Endodermal cell (in vitro differentiated cells): ENCODE measurements at regions not wholly inside any gene's neighbourhood (a gene's known extent, or its start where the extent isn't known, plus 50 kb on each side); places are given as distances from the start of the nearest gene placed in this dataset.
A peak's percentile ranks its signal among the peaks of the same experiment; 100 is the strongest.
"Not testable (repeated sequence)": the region's sequence is repeated elsewhere in the genome, so short reads cannot be mapped to it uniquely, and the experiment has no call there.

ENCODE experiments used
- DNase-seq: peaks from one replicate; pipeline ENCODE4 v3.0.0-alpha.2; 2017
- H3K27ac ChIP-seq: 2 replicates; pipeline ENCODE4 v1.5.1; 2013; ENCODE audit warnings: mild to moderate bottlenecking, low read depth, low read length, moderate library complexity
- H3K27me3 ChIP-seq: 2 replicates; pipeline ENCODE4 v1.6.1; 2013; ENCODE audit warnings: mild to moderate bottlenecking, low read length, moderate library complexity; ENCODE audit not compliant: insufficient read depth, control insufficient read depth, poor library complexity, severe bottlenecking
- H3K36me3 ChIP-seq: 2 replicates; pipeline ENCODE4 v1.7.0; 2013; ENCODE audit warnings: mild to moderate bottlenecking, low read length, moderate library complexity; ENCODE audit not compliant: control insufficient read depth, insufficient read depth
- H3K4me1 ChIP-seq: one replicate; pipeline ENCODE4 v1.7.0; 2013; ENCODE audit warnings: low read length; ENCODE audit not compliant: control insufficient read depth, insufficient read depth
- H3K4me3 ChIP-seq: 2 replicates; pipeline ENCODE4 v1.5.1; 2013; ENCODE audit warnings: mild to moderate bottlenecking, low read length, moderate library complexity
- H3K9ac ChIP-seq: 2 replicates; pipeline ENCODE4 v1.6.1; 2013; ENCODE audit warnings: mild to moderate bottlenecking, low read length, moderate library complexity; ENCODE audit not compliant: poor library complexity, severe bottlenecking; ENCODE audit errors: extremely low read depth
- H3K9me3 ChIP-seq: 2 replicates; pipeline ENCODE4 v1.6.1; 2013; ENCODE audit warnings: mild to moderate bottlenecking, low read length, moderate library complexity; ENCODE audit not compliant: control insufficient read depth
- H3K27ac Mint-ChIP-seq: 2 replicates; pipeline ENCODE4 v1.8.0; 2020; ENCODE audit warnings: mixed read lengths
- H3K27me3 Mint-ChIP-seq: 2 replicates; pipeline ENCODE4 v1.8.0; 2021; ENCODE audit warnings: mild to moderate bottlenecking, mixed read lengths; ENCODE audit not compliant: insufficient read depth
- H3K36me3 Mint-ChIP-seq: 2 replicates; pipeline ENCODE4 v1.8.0; 2020; ENCODE audit warnings: low read depth, mixed read lengths
- H3K4me1 Mint-ChIP-seq: 2 replicates; pipeline ENCODE4 v1.8.0; 2020; ENCODE audit warnings: mixed read lengths
- H3K4me3 Mint-ChIP-seq: 2 replicates; pipeline ENCODE4 v1.8.0; 2020; ENCODE audit warnings: mild to moderate bottlenecking, moderate library complexity, mixed read lengths
- H3K9me3 Mint-ChIP-seq: 2 replicates; pipeline ENCODE4 v1.8.0; 2020; ENCODE audit warnings: mild to moderate bottlenecking, mixed read lengths
- CTCF ChIP-seq: fragments of 200-600 bp; sonication (generic); conservative IDR thresholded peaks from 2 replicates; pipeline ENCODE4 v1.5.0; 2021; ENCODE audit warnings: antibody characterized with exemption, mild to moderate bottlenecking
- WGBS, 2 experiments: methylation state at CpG; one replicate each; pipeline versions ENCODE4 v1.1.5 to v1.1.7; 2013; ENCODE audit warnings: missing lambda C conversion rate in 2 of 2, mixed read lengths in 1 of 2; ENCODE audit not compliant: insufficient coverage in 1 of 2, insufficient read length in 1 of 2; 5-methylcytosine and 5-hydroxymethylcytosine counted together

- Histone ChIP-seq H3K27ac (no peak overlapping the region), H3K9me3 (peaks cover under 1% of the 10 kb centered on the region), H3K4me1 (no peaks in the 10 kb centered on the region), H3K27me3 (no peaks in the 10 kb centered on the region), H3K9ac (no peak overlapping the region), H3K36me3 (no peaks in the 10 kb centered on the region), H3K4me3 (no peak overlapping the region)
- WGBS, 2 experiments: 94 to 100% methylated on average over 2 to 4 of the region's 5 CpGs
- TF ChIP-seq CTCF: no peak
- Mint-ChIP-seq H3K27me3 (no peaks in the 10 kb centered on the region), H3K36me3 (no peaks in the 10 kb centered on the region), H3K27ac (no peak overlapping the region), H3K4me1 (peaks cover 12% of the 10 kb centered on the region), H3K4me3 (no peak overlapping the region), H3K9me3 (peaks cover under 1% of the 10 kb centered on the region)
- peak; percentile 12 for DNase-seq
Observed at GRCh38 chr2:109712746-109713145, 81.4 kb upstream of the RGPD5 start.

- peak; percentile 86 for TF ChIP-seq CTCF
- H3K4me1 ChIP-seq: no peaks in the 10 kb centered on the region
- H3K27me3 ChIP-seq: no peaks in the 10 kb centered on the region
- H3K36me3 Mint-ChIP-seq: peaks cover 5% of the 10 kb centered on the region
- H3K9me3 ChIP-seq: peaks cover 7% of the 10 kb centered on the region
- 55 to 60% methylated on average over 1 of the region's 1 CpG for WGBS, 2 experiments
- no peak overlapping the region for H3K4me3 Mint-ChIP-seq
- no peak overlapping the region for H3K9ac ChIP-seq
- H3K4me3 ChIP-seq: no peak overlapping the region
- no peak overlapping the region for H3K27ac ChIP-seq
- no peaks in the 10 kb centered on the region for H3K27me3 Mint-ChIP-seq
- no peak overlapping the region for H3K27ac Mint-ChIP-seq
- DNase-seq: peak; percentile 77
- H3K9me3 Mint-ChIP-seq: peaks cover 9% of the 10 kb centered on the region
- no peaks in the 10 kb centered on the region for H3K36me3 ChIP-seq
- peaks cover 12% of the 10 kb centered on the region for H3K4me1 Mint-ChIP-seq
Observed at GRCh38 chr2:109715313-109715805, 78.7 kb upstream of the RGPD5 start.

DNA sequence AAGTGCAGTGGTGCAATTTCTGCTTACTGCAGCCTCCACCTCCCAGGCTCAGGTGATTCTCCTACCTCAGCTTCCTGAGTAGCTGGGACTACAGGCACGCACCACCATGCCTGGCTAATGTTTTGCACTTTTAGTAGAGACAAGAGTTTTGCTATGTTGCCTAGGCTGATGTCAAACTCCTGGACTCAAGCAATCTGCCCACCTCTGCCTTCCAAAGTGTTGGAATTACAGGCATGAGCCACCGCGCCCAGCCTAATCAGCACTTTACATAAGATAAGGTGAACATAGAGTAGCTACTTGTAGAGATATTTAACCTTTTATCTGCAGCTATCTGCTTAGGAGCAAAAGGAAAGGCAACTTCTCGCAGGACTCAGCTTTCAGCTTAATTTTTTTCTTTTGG lies 77.5 kb upstream of the RGPD5 start:
- H3K27ac ChIP-seq, H3K9me3 ChIP-seq, H3K4me1 Mint-ChIP-seq, H3K27me3 Mint-ChIP-seq, H3K9me3 Mint-ChIP-seq, H3K4me3 ChIP-seq, H3K27me3 ChIP-seq, H3K4me1 ChIP-seq, H3K27ac Mint-ChIP-seq, H3K9ac ChIP-seq, DNase-seq, H3K36me3 Mint-ChIP-seq, H3K4me3 Mint-ChIP-seq, H3K36me3 ChIP-seq: not testable (repeated sequence)
- 77 to 79% methylated on average over 2 to 4 of the region's 4 CpGs for WGBS, 2 experiments

DNA sequence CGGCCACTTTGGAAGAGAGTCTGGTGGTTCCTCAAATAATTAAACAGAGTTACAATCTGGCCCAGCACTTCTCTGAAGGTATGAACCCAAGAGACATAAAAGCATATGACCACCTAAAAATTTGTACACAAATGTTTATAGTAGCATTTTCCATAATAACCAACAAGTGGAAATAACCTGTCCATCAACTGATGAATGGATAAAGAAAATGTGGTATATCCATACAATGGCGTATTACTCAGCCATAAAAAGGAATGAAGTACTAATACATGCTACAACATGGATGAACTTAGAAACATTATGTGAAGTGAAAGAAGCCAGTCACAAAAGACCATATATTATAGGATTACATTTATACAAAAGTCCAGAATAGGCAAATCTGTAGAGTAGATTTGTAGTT lies 76.0 kb upstream of the RGPD5 start:
- no peaks in the 10 kb centered on the region for H3K27me3 ChIP-seq
- H3K4me1 ChIP-seq: no peaks in the 10 kb centered on the region
- no peak overlapping the region for H3K9ac ChIP-seq
- Mint-ChIP-seq H3K27ac (no peak overlapping the region), H3K4me3 (no peak overlapping the region), H3K4me1 (peaks cover 3% of the 10 kb centered on the region), H3K36me3 (peaks cover 5% of the 10 kb centered on the region), H3K9me3 (peaks cover 9% of the 10 kb centered on the region), H3K27me3 (no peaks in the 10 kb centered on the region)
- 94 to 100% methylated on average over 1 to 2 of the region's 2 CpGs for WGBS, 2 experiments
- DNase-seq: no peak
- H3K36me3 ChIP-seq: no peaks in the 10 kb centered on the region
- H3K9me3 ChIP-seq: peaks cover 7% of the 10 kb centered on the region
- no peak overlapping the region for H3K4me3 ChIP-seq
- TF ChIP-seq CTCF: no peak
- H3K27ac ChIP-seq: no peak overlapping the region
